ENCODE measurements at regions not wholly inside any gene's neighbourhood (a gene's known extent, or its start where the extent isn't known, plus 50 kb on each side); places are given as distances from the start of the nearest gene placed in this dataset.

GRCh38 chr17:20948984-20949777 lies 93.6 kb downstream of the USP22 start:
- TF ChIP-seq CTCF (IDR thresholded peaks at IDR 0.05) (no peak), AR (CRISPR knock-in tag; IDR thresholded peaks at IDR 0.05) (no peak), IRF2 (CRISPR knock-in tag; IDR thresholded peaks at IDR 0.05; ENCODE audit: borderline replicate concordance, low read depth) (no peak), ZSCAN18 (CRISPR knock-in tag; IDR thresholded peaks at IDR 0.05) (no peak), ZNF423 (CRISPR knock-in tag; IDR thresholded peaks at IDR 0.05) (no peak), GABPB1 (CRISPR knock-in tag; IDR thresholded peaks at IDR 0.05) (no peak), NR2C2 (CRISPR knock-in tag; IDR thresholded peaks at IDR 0.05) (no peak), ETV6 (CRISPR knock-in tag; IDR thresholded peaks at IDR 0.05) (no peak), ATF2 (CRISPR knock-in tag; IDR thresholded peaks at IDR 0.05; ENCODE audit: borderline replicate concordance, low read depth) (no peak), JUN (CRISPR knock-in tag; IDR thresholded peaks at IDR 0.05) (no peak), NR3C1 (CRISPR knock-in tag; conservative IDR thresholded peaks at IDR 0.05; ENCODE audit: low read depth) (no peak), USF1 (CRISPR knock-in tag; IDR thresholded peaks at IDR 0.05) (no peak), ZNF232 (CRISPR knock-in tag; IDR thresholded peaks at IDR 0.05) (no peak), USF2 (CRISPR knock-in tag; IDR thresholded peaks at IDR 0.05) (no peak)
